ENCODE measurements at regions not wholly inside any gene's neighbourhood (a gene's known extent, or its start where the extent isn't known, plus 50 kb on each side); places are given as distances from the start of the nearest gene placed in this dataset.

- no peak for TF ChIP-seq CTCF (conservative IDR thresholded peaks at IDR 0.05; ENCODE audit: low read depth, low read length)
- no peak for TF ChIP-seq EZH2 (IDR thresholded peaks at IDR 0.05; ENCODE audit: borderline replicate concordance, low read depth, low read length, poor library complexity, severe bottlenecking)
Measured at GRCh38 chr16:22631264-22631663, 120.6 kb downstream of the NPIPB5 start.

All from A673 (cell line).